ENCODE measurements at regions not wholly inside any gene's neighbourhood (a gene's known extent, or its start where the extent isn't known, plus 50 kb on each side); places are given as distances from the start of the nearest gene placed in this dataset.
A peak's percentile ranks its signal among the peaks of the same experiment; 100 is the strongest.

GRCh38 chr6:167735084-167735950 lies 91.4 kb upstream of the AFDN start (continued):
- TF ChIP-seq E2F5 (CRISPR knock-in tag; conservative IDR thresholded peaks at IDR 0.05) = no peak
- TF ChIP-seq NCOR1 (IDR thresholded peaks at IDR 0.05; ENCODE audit: borderline replicate concordance, low read length) = peak; percentile 99
- peak; percentile 83 for TF ChIP-seq HNF4A (CRISPR knock-in tag; IDR thresholded peaks at IDR 0.05)
- peak; percentile 90 for TF ChIP-seq RXRB (CRISPR knock-in tag; IDR thresholded peaks at IDR 0.05; ENCODE audit: borderline replicate concordance)
- 0 out of 2 replicates have a peak, but pooled peaks have one; percentile 34 for TF ChIP-seq ZNF674 (CRISPR knock-in tag; IDR thresholded peaks at IDR 0.05; ENCODE audit: low read depth)
- no peak for TF ChIP-seq ZNF510 (CRISPR knock-in tag; IDR thresholded peaks at IDR 0.05; ENCODE audit: low read depth)
- TF ChIP-seq ZFP91 (CRISPR knock-in tag; IDR thresholded peaks at IDR 0.05; ENCODE audit: borderline replicate concordance) = peak; percentile 93
- peak; percentile 66 for TF ChIP-seq HOXA3 (CRISPR knock-in tag; IDR thresholded peaks at IDR 0.05)
- TF ChIP-seq TEAD2 (CRISPR knock-in tag; IDR thresholded peaks at IDR 0.05) = no peak
- no peak for TF ChIP-seq POLR2G (IDR thresholded peaks at IDR 0.05; ENCODE audit: low read depth, low read length)
- no peak for TF ChIP-seq AFF4 (CRISPR knock-in tag; IDR thresholded peaks at IDR 0.05)
- no peak for TF ChIP-seq ZNF614 (CRISPR knock-in tag; IDR thresholded peaks at IDR 0.05; ENCODE audit: borderline replicate concordance)
- TF ChIP-seq SYNCRIP (IDR thresholded peaks at IDR 0.05; ENCODE audit: insufficient read depth, low read depth, low read length) = no peak
- no peak for TF ChIP-seq FOXJ3 (CRISPR knock-in tag; IDR thresholded peaks at IDR 0.05; ENCODE audit: borderline replicate concordance)
- TF ChIP-seq GLI4 (CRISPR knock-in tag; IDR thresholded peaks at IDR 0.05; ENCODE audit: borderline replicate concordance) = no peak
- TF ChIP-seq GATAD2A (CRISPR knock-in tag; IDR thresholded peaks at IDR 0.05) = peak; percentile 77
- no peak for TF ChIP-seq ZNF124 (CRISPR knock-in tag; IDR thresholded peaks at IDR 0.05)
- TF ChIP-seq NR2F6 (IDR thresholded peaks at IDR 0.05) = peak; percentile 100
- peak; percentile 96 for TF ChIP-seq NR2F6 (CRISPR knock-in tag; IDR thresholded peaks at IDR 0.05)
- peak; percentile 38; the same call in 1 of the 2 replicates for TF ChIP-seq REPIN1 (CRISPR knock-in tag; IDR thresholded peaks at IDR 0.05; ENCODE audit: borderline replicate concordance, low read depth)
- TF ChIP-seq RORA (CRISPR knock-in tag; IDR thresholded peaks at IDR 0.05) = no peak
- TF ChIP-seq FOSL1 (CRISPR knock-in tag; IDR thresholded peaks at IDR 0.05; ENCODE audit: borderline replicate concordance) = no peak
